ENCODE measurements at regions not wholly inside any gene's neighbourhood (a gene's known extent, or its start where the extent isn't known, plus 50 kb on each side); places are given as distances from the start of the nearest gene placed in this dataset.
"Not testable (repeated sequence)": the region's sequence is repeated elsewhere in the genome, so short reads cannot be mapped to it uniquely, and the experiment has no call there.

DNA sequence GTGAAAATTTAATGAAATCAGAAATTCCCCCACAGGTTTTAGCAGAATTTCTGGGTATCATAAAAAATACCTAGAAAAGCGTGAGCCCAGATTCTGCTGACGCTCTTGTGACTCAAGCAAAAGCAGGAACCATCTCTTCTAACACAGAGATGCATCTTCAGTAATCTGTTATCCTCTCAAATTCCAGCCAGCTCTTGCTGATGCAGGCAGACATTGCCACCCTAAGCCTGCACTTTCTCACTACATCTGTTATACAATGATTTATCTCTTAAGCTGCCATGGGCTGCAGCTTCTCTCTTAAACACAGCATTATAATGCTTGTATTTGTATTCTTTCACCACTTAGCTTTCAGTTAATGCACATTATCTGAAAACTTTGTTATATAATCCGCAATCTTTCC lies 113.0 kb upstream of the RGS1 start:
- H3K27ac ChIP-seq (ENCODE audit: low read depth, low read length) = no peak overlapping the region
- no peak overlapping the region for H3K4me3 ChIP-seq (ENCODE audit: low read depth, low read length)
- ChIA-PET CTCF (interaction anchor here (1.3 kb wide), 1 partner anchor 11 kb away, joined by 6 read pairs; no protein-coding TSS in a partner anchor), POLR2A (no interaction called here)
- no peaks in the 10 kb centered on the region for H3K9me3 ChIP-seq (ENCODE audit: control insufficient read depth, insufficient read depth, low read length)
- DNase-seq (ENCODE audit: low read depth, low spot score) = no peak
- H3K27me3 ChIP-seq (ENCODE audit: control insufficient read depth, insufficient read depth, low read length) = no peaks in the 10 kb centered on the region
- TF ChIP-seq, protein P1, sequence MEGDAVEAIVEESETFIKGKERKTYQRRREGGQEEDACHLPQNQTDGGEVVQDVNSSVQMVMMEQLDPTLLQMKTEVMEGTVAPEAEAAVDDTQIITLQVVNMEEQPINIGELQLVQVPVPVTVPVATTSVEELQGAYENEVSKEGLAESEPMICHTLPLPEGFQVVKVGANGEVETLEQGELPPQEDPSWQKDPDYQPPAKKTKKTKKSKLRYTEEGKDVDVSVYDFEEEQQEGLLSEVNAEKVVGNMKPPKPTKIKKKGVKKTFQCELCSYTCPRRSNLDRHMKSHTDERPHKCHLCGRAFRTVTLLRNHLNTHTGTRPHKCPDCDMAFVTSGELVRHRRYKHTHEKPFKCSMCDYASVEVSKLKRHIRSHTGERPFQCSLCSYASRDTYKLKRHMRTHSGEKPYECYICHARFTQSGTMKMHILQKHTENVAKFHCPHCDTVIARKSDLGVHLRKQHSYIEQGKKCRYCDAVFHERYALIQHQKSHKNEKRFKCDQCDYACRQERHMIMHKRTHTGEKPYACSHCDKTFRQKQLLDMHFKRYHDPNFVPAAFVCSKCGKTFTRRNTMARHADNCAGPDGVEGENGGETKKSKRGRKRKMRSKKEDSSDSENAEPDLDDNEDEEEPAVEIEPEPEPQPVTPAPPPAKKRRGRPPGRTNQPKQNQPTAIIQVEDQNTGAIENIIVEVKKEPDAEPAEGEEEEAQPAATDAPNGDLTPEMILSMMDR (IDR thresholded peaks at IDR 0.05; ENCODE audit: low read depth, low read length) = no peak

DNA sequence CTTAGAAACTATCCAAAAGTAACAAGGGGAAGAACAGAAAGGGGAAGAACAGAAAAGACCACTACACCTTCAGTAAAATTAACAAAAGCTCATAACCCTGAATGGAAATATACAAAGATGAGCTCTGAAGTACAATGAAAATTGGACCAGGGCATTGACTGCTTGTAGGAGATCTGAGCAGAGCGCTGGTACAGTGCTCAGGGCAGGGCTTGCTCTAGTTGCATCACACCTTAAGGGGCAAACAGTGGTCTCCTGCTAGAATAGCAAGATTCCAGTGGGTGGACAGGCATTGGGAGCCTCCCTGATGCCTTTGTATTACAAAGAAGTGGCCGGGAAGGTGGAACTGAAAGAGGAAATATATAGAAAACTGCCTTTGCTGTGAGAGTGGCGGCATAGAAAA lies 111.9 kb upstream of the RGS1 start:
- no peaks in the 10 kb centered on the region for H3K27me3 ChIP-seq (ENCODE audit: control insufficient read depth, insufficient read depth, low read length)
- DNase-seq (ENCODE audit: low read depth, low spot score) = no peak
- no peak overlapping the region for H3K27ac ChIP-seq (ENCODE audit: low read depth, low read length)
- no peaks in the 10 kb centered on the region for H3K9me3 ChIP-seq (ENCODE audit: control insufficient read depth, insufficient read depth, low read length)
- no peak overlapping the region for H3K4me3 ChIP-seq (ENCODE audit: low read depth, low read length)
- POLR2A ChIA-PET = no interaction called here
- TF ChIP-seq, protein P1 (IDR thresholded peaks at IDR 0.05; ENCODE audit: low read depth, low read length) = no peak
- CTCF ChIA-PET = no interaction called here

DNA sequence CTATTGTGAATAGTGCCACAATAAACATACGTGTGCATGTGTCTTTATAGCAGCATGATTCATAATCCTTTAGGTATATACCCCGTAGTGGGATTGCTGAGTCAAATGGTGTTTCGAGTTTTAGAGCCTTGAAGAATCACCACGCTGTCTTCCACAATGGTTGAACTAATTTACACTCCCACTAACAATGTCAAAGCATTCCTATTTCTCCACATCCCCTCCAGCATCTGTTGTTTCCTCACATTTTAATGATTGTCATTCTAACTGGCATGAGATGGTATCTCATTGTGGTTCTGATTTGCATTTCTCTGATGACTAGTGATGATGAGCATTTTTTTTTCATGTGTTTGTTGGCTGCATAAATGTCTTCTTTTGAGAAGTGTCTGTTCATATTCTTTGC lies 110.4 kb upstream of the RGS1 start:
- POLR2A ChIA-PET; H3K9me3 ChIP-seq (ENCODE audit: control insufficient read depth, insufficient read depth, low read length); H3K27me3 ChIP-seq (ENCODE audit: control insufficient read depth, insufficient read depth, low read length); H3K27ac ChIP-seq (ENCODE audit: low read depth, low read length); H3K4me3 ChIP-seq (ENCODE audit: low read depth, low read length); CTCF ChIA-PET; DNase-seq (ENCODE audit: low read depth, low spot score): not testable (repeated sequence)

DNA sequence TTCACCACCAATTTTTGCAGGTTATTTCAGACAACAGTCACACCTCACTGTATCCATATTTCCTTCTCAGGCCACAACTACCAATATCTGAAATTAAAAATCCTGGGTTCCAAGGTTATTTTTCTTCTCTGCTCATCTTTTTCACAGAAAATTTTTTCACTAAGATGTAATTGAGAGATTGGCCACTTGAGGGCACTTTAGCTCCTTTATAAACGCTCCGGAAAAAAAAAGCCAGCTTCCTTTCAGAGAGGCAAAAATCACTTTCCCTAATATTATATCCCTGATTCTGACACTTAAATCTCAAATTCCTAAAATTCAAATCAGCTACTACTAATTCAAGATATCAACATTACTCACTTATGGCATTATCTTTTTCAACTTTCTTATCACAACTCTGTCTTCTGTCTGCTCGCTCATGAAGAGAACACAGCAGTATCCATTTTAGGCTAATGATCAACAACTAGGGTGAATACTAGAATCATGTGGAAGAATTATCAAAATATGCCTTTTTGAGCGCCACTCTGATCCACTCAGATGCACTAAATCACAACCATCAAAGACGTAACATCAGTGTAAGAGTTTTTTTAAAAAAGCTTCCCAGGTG lies 101.4 kb upstream of the RGS1 start:
- CTCF ChIA-PET = interaction anchor here (0.6 to 5.5 kb wide), 40 partner anchors 12 to 774 kb away, joined by 3 to 120 read pairs (median 4); no protein-coding TSS in a partner anchor
- POLR2A ChIA-PET = no interaction called here

DNA sequence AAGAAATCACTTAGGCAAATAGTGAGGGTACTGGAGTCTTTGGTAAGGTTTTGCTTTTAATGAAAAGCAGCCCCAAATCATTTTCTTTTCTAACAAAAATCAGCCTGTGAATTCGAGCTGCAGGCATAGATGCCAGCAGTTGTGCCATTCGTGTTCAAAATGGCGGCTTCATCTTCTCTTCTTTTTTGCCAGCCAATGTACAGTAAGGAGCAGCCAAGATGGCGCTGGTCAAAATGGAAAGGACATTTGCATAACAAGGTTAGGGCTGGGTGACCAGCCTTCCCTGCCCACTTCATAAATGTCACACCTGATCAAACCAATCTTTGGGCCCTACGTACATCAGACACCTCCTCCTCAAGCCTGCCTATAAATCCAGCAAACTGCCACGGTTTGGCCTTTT lies 100.2 kb upstream of the RGS1 start:
- ChIA-PET CTCF (interaction anchor here (1.2 to 5.5 kb wide), 15 partner anchors 17 to 646 kb away, joined by 3 to 120 read pairs (median 8); partner anchors contain the start of gene CDC73), POLR2A (no interaction called here)
- Histone ChIP-seq H3K27ac (ENCODE audit: low read depth, low read length) (no peak overlapping the region), H3K4me3 (ENCODE audit: low read depth, low read length) (no peak overlapping the region), H3K27me3 (ENCODE audit: control insufficient read depth, insufficient read depth, low read length) (no peaks in the 10 kb centered on the region), H3K9me3 (ENCODE audit: control insufficient read depth, insufficient read depth, low read length) (peaks cover 2% of the 10 kb centered on the region)
- TF ChIP-seq, protein P1 (IDR thresholded peaks at IDR 0.05; ENCODE audit: low read depth, low read length) = no peak
- DNase-seq (ENCODE audit: low read depth, low spot score) = no peak

More for the DNA sequence above, 101.4 kb upstream of the RGS1 start:
- DNase-seq (ENCODE audit: low read depth, low spot score) = no peak
- Histone ChIP-seq H3K27me3 (ENCODE audit: control insufficient read depth, insufficient read depth, low read length) (no peaks in the 10 kb centered on the region), H3K27ac (ENCODE audit: low read depth, low read length) (no peak overlapping the region), H3K4me3 (ENCODE audit: low read depth, low read length) (no peak overlapping the region), H3K9me3 (ENCODE audit: control insufficient read depth, insufficient read depth, low read length) (no peaks in the 10 kb centered on the region)
- TF ChIP-seq, protein P1 (IDR thresholded peaks at IDR 0.05; ENCODE audit: low read depth, low read length) = peak; percentile 70

Measured in AG04450 (cell line).